GM19372 (cell line): ENCODE measurements at regions not wholly inside any gene's neighbourhood (a gene's known extent, or its start where the extent isn't known, plus 50 kb on each side); places are given as distances from the start of the nearest gene placed in this dataset.

Experiments
- ATAC-seq: cut with Tn5 transposase; IDR thresholded peaks from one replicate; pipeline ENCODE4 v1.9.1; 2021; ENCODE audit warnings: mild to moderate bottlenecking, low read depth, moderate library complexity; ENCODE audit not compliant: unreplicated experiment

DNA sequence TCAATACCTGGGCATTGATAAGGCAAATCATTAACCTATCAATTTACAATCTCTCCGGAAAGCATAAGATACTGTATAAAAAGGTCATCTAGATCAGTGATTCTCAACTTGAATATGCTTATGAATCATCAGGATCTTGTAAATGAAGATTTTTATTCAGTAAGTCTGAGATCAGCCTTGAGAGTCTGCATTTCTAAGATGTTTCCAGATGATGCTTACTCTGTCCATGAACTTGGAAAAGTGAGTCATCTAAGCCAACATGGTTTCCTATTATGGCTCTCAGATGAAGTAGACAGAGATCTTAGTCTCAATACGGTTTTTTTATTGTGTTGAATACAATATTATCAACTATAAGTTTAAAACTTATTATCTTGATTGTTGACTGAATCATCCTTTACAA is 226.4 kb upstream of the KIRREL3 start:
- ATAC-seq = no peak

DNA sequence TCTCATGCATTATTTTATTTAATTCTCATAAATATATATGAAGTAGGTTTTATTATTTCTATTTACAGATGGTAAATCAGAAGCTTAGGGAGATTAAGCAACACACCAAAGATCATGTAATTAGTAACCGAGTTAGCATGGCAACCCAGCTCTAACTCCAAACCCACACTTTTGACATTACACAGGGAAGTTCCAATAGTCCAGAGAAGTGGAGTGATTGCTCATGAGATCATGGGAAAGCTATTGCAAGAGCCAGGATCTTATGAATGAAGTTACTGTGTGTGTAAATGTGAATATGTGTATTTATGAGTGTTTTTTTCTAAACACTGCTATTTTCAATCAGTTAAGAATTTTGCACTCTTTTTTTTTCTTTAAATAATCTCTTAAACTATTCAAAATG is 225.8 kb upstream of the KIRREL3 start:
- no peak for ATAC-seq

GRCh38 chr11:127225619-127226018 is 225.0 kb upstream of the KIRREL3 start:
- no peak for ATAC-seq

DNA sequence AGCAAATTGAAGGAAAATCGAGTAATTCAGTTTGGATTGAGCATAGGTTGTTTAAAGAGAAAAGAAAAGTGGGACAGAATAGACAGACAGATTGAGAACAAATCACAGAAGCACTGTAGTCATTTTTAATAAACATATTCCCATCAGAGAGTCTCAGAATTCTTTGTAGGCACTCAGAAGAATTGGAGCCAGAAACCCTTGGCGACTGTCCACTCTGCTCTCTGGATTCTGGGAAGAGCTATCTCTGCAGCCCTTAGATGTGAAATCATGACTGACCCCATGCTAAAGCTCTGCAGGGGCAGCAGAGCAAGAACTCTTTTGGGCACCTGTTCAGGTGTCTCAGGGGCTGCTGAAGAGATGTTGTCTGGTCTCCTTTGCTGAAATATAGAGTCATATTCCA is 223.7 kb upstream of the KIRREL3 start:
- no peak for ATAC-seq

- no peak for ATAC-seq
Measured at GRCh38 chr11:127223633-127224032, 223.1 kb upstream of the KIRREL3 start.

DNA sequence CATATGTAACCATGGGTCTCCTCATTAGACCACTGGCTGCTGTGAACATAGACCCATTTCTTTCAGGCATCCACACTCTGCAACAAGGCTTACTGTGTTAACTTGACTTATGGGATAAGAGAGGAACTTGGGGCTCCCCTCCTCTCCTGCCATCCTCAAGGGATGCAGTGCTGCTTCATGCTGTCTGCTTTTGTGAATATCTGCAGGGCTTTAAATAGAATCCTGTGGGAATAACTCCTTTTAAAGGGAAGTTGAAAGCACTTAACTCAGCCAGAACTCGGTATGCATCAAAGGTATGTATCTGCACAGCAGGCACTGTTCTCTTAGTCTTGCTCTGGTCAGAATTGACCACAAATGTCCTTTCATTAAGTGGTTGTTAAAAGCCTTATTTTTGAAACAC is 222.5 kb upstream of the KIRREL3 start:
- ATAC-seq = no peak

DNA sequence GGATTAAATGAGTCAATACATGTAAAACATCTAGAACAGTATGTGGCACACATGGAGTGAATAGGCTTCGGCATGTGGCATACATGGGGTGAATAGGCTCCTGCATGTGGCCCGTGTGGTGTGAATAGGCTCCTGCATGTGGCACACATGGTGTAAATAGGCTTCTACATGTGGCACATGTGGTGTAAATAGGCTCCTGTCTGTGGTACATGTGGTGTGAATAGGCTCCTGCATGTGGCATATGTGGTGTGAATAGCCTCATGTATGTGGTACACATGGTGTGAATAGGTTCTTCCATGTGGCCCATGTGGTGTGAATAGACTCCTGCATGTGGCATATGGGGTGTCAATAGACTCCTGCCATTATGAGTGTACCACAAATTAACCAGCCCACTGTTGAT is 219.1 kb upstream of the KIRREL3 start:
- ATAC-seq = no peak

- no peak for ATAC-seq
Measured at GRCh38 chr11:127218275-127218608, 217.7 kb upstream of the KIRREL3 start.

- no peak for ATAC-seq
Measured at GRCh38 chr11:127217452-127218274, 217.1 kb upstream of the KIRREL3 start.

- no peak for ATAC-seq
Measured at GRCh38 chr11:127205688-127206217, 205.2 kb upstream of the KIRREL3 start.

GRCh38 chr11:127203490-127203889 is 202.9 kb upstream of the KIRREL3 start:
- no peak for ATAC-seq

DNA sequence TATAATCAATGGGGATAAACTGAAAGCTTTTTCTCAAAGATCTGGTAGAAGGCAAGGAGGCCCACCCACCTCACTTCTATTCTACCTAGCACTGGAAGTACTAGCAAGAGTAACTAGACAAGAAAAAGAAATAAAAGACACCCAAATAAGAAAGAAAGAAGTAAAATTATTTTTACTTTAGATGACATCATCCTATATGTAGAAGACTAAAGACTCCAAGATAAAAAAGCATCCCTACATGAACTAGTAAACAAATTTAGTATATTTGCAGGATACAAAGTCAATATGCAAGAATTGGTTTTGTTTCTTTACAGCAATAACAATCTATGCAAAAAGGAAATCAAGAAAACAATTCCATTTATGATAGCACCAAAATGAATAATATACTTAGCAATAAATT is 201.5 kb upstream of the KIRREL3 start:
- ATAC-seq = no peak

DNA sequence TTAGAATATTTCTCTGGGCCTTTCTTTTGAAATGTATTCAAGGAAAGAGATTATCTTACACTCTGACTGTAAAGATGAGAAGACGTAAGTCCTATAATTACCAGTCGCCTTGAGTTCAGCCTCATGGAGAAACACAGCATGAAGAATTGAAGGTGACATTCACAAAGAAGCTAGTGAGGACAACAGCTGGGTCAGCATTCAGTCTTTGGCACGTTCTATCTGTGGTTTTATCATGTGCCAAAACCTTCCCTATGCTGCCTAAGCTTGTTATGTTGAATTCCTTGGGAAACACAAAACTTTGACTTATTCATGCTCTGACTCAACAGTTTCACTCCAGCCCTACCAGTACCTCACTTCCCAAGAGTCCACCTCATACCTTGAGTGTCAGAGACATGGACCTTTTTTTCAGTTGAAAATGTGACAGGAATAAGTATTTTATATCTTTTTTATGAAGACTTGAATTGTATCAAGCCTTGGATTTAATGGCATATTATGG is 198.8 kb upstream of the KIRREL3 start:
- ATAC-seq = no peak

DNA sequence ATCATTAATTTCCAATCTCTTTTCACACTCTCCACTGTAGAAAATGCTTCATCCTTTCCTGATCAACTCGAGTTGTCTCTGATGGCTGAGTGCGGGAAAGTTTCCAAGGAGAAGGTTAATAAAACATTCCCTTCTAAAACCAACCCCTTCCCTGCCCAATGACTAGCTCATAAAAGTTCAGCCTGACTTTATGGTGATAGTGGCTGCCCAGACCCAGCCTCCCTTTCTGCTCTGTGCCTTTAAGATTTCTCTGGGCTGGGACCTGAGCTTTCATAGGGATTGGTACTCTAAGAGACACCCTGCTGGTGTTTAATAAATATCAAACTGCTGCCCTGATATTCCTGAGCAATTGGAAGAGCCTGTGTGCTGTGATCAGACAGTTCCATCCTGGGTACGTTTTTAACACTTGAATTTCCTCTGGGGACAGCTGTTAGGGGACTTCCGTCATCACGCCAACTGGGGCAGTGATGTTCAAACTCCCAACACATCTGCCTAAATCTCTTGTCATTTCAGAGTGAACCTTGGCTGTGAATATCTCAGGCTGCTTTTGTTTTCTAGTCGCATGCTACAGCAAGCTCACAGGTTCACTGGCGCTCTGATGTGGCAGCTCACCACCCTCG is 195.0 kb upstream of the KIRREL3 start:
- no peak for ATAC-seq

- no peak for ATAC-seq
Measured at GRCh38 chr11:127194521-127194920, 194.0 kb upstream of the KIRREL3 start.

DNA sequence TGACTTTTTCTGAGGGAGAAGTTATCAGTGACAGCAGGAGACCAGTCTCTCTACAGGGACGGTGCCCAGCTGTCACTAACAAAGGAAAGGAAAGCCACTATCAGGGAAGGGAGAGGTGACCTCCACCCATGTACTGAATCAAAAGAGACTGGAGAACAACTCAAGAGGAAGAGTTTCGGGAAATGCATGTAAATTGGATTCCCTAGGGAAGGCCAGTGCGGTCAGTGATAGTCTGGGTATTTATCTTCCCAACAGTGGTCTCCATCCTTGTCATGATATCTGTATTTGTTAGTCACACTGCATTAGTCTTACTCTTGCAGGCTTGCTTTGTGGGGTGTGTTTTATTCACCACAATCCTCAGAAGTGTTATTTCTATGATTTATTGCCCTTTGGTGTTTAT is 193.4 kb upstream of the KIRREL3 start:
- no peak for ATAC-seq

DNA sequence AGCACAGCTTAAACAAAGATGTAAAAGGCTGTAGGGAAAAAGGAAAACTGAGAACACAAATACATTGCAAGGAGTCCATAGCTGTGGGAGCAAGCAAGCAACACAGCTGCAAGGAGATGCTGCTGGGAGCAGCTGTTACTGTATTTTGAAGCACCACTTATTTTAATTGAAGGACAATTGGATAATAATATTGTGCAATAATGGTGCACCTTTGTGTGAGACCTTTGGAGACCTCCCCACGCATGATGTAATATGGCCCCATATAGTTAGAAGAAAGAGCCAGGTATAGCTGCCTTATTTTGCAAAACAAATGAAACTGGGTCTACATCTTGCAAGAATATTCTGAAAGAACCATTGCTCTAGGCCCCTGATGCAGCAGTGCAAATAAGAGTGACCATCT is 191.1 kb upstream of the KIRREL3 start:
- ATAC-seq = no peak

DNA sequence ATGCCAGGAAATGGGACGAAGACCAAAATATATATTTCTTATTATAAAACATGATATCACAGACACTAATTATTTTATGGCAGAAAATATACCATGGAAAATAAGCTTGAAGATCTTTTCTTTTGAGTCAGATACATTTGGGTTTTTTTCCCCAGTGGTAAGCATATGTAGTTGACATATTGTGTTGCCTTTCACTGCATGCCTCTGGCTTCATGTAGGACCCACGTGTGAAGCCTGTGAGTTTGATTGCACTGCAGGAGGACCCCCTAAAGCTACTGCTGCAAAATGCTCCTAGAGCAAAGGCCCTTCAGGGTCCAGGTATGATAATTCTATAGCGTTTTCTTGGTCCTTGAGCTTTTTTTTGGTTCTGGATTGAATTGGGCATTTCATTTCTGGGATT is 190.7 kb upstream of the KIRREL3 start:
- no peak for ATAC-seq

DNA sequence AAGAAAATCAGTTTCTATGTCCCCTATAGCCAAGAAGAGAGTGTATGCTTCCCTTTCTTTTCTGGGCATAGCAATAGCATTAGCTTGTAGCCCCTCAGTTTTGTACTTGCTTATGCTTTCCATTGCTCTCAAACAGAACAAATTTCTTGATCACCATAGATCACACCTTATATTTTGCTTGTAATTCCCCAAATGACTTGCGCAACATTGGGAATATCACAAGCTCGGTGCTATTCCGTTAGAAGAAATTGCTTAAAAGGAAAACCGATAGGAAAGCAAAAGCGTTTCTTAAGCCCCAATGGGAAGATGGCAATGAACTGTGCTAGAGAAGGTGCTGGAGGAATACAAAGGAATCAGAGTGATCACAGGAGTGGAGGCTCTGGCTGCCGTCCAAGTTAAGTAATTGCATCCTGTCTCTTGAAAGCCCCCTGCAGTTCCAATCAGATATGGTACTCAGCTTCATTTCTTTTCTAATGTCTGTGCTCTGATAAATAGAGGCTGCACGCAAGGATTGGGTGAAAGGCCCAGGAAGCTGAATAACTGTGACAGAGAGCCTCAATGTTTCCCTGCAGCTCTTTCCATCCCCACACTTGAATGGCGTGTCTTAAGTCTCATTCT is 182.1 kb upstream of the KIRREL3 start:
- ATAC-seq = no peak

GRCh38 chr11:127157225-127157624 is 156.7 kb upstream of the KIRREL3 start:
- ATAC-seq = no peak

GRCh38 chr11:127149410-127149809 is 148.8 kb upstream of the KIRREL3 start:
- no peak for ATAC-seq

DNA sequence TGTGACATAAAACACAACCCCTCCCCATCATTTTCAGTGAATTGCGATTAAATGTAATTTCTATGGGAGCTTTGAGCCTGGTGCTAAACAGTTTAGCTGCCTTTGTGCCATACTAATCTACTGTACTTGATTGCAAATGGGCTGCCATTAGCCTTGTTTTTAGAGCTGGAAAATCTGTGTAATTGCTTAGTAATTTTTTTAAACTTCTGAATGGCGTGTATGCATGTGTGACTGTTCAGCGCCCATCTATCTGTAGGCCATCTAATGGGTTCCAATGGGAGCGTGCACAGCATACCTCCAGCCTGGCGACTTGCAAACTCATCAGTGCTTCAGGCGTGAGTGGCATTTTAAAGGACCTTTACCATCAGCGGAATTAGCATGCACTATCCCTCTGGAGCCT is 142.7 kb upstream of the KIRREL3 start:
- ATAC-seq = no peak
